ENCODE measurements at regions not wholly inside any gene's neighbourhood (a gene's known extent, or its start where the extent isn't known, plus 50 kb on each side); places are given as distances from the start of the nearest gene placed in this dataset.

DNA sequence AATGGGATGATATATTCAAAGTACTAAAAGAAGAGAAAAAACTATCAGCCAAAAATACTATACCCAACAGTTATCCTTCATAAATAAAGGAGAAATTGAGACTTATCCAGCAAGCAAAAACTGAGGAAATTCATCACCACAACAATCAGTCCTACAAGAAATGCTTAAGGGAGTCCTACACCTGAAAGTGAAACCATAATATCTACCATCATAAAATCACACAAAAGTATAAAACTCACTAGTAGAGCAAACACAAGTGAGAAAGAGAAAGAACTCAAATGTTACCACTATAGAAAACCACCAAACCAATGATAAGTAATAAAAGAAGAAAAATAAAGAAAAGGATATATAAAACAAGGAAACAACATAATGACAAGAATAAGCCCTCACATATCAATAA lies 103.6 kb upstream of the NEO1 start:
- H4K20me1 ChIP-seq (ENCODE audit: insufficient read depth, low read length) = no peaks in the 10 kb centered on the region
- no peaks in the 10 kb centered on the region for H3F3A ChIP-seq (ENCODE audit: insufficient read depth, low read length)
- H2AFZ ChIP-seq (ENCODE audit: low read length) = no peak overlapping the region
- H3K4me1 ChIP-seq (ENCODE audit: insufficient read depth, low read length, severe bottlenecking) = no peaks in the 10 kb centered on the region
- no peak overlapping the region for H3K4me2 ChIP-seq (ENCODE audit: low read length)
- no peak overlapping the region for H3K9ac ChIP-seq (ENCODE audit: low read length)
- no peak overlapping the region for H3K27ac ChIP-seq (ENCODE audit: low read depth, low read length, poor library complexity, severe bottlenecking)
- H3K27me3 ChIP-seq (ENCODE audit: insufficient read depth, low read length) = no peaks in the 10 kb centered on the region
- H3K36me3 ChIP-seq (ENCODE audit: insufficient read depth, low read length) = no peaks in the 10 kb centered on the region
- H3K79me2 ChIP-seq (ENCODE audit: insufficient read depth, low read length) = no peaks in the 10 kb centered on the region
- no peaks in the 10 kb centered on the region for H3K9me3 ChIP-seq (ENCODE audit: low read length)
- no peaks in the 10 kb centered on the region for H3K9me2 ChIP-seq (ENCODE audit: low read depth, low read length)
- H3K4me3 ChIP-seq (ENCODE audit: low read depth, low read length, poor library complexity, severe bottlenecking) = no peak overlapping the region
- TF ChIP-seq, protein P1, sequence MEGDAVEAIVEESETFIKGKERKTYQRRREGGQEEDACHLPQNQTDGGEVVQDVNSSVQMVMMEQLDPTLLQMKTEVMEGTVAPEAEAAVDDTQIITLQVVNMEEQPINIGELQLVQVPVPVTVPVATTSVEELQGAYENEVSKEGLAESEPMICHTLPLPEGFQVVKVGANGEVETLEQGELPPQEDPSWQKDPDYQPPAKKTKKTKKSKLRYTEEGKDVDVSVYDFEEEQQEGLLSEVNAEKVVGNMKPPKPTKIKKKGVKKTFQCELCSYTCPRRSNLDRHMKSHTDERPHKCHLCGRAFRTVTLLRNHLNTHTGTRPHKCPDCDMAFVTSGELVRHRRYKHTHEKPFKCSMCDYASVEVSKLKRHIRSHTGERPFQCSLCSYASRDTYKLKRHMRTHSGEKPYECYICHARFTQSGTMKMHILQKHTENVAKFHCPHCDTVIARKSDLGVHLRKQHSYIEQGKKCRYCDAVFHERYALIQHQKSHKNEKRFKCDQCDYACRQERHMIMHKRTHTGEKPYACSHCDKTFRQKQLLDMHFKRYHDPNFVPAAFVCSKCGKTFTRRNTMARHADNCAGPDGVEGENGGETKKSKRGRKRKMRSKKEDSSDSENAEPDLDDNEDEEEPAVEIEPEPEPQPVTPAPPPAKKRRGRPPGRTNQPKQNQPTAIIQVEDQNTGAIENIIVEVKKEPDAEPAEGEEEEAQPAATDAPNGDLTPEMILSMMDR (IDR thresholded peaks at IDR 0.05; ENCODE audit: low read length) = no peak
- no peak for TF ChIP-seq EZH2 (IDR thresholded peaks at IDR 0.05; ENCODE audit: borderline replicate concordance, low read length)

DNA sequence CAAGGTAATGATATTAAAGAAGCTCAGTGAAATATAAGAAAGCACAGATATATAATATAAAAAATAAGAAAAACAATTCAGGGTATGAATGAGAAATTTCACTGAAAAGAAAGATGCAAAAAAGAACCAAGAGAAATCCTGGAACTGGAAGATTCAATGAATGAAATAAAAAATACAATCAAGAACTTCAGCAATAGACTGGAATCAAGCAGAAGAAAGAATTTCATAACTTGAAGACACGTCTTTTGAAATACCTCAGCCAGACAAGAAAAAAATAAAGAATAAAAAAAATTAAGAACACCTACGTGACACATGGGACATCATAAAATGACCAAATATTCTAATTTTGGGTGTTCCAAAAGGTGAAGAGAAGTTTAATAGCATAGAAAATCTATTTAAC lies 104.6 kb upstream of the NEO1 start:
- Histone ChIP-seq H3K9me2 (ENCODE audit: low read depth, low read length) (no peaks in the 10 kb centered on the region), H3K9me3 (ENCODE audit: low read length) (no peaks in the 10 kb centered on the region), H3K4me1 (ENCODE audit: insufficient read depth, low read length, severe bottlenecking) (no peaks in the 10 kb centered on the region), H3F3A (ENCODE audit: insufficient read depth, low read length) (no peaks in the 10 kb centered on the region), H3K27me3 (ENCODE audit: insufficient read depth, low read length) (no peaks in the 10 kb centered on the region), H3K79me2 (ENCODE audit: insufficient read depth, low read length) (no peaks in the 10 kb centered on the region), H4K20me1 (ENCODE audit: insufficient read depth, low read length) (no peaks in the 10 kb centered on the region), H3K4me2 (ENCODE audit: low read length) (no peak overlapping the region), H3K9ac (ENCODE audit: low read length) (no peak overlapping the region), H2AFZ (ENCODE audit: low read length) (no peak overlapping the region), H3K36me3 (ENCODE audit: insufficient read depth, low read length) (no peaks in the 10 kb centered on the region), H3K4me3 (ENCODE audit: low read depth, low read length, poor library complexity, severe bottlenecking) (no peak overlapping the region), H3K27ac (ENCODE audit: low read depth, low read length, poor library complexity, severe bottlenecking) (no peak overlapping the region)
- TF ChIP-seq, protein P1 (IDR thresholded peaks at IDR 0.05; ENCODE audit: low read length) = no peak
- TF ChIP-seq EZH2 (IDR thresholded peaks at IDR 0.05; ENCODE audit: borderline replicate concordance, low read length) = no peak

DNA sequence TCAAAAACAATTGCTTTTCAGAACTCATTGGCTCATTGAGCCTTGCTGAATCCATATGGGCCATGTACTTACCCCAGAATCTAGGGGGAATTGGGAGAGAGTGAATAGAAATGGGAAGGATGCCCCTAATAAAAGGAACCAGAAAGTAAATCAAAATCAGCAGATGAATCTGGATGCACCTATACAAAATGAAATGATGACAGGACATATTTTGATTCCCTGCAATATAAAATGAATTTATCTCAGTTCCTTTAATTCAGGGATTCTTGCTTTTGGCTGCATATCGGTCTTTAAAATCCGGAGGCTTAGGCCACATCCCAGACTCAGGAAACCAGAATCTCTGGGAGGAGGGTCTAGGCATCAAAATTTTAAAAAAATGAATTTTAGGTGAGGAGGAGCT lies 107.7 kb upstream of the NEO1 start:
- H3K4me1 ChIP-seq (ENCODE audit: insufficient read depth, low read length, severe bottlenecking) = no peaks in the 10 kb centered on the region
- no peak overlapping the region for H3K9ac ChIP-seq (ENCODE audit: low read length)
- H3K9me3 ChIP-seq (ENCODE audit: low read length) = no peaks in the 10 kb centered on the region
- H3K79me2 ChIP-seq (ENCODE audit: insufficient read depth, low read length) = no peaks in the 10 kb centered on the region
- H3K36me3 ChIP-seq (ENCODE audit: insufficient read depth, low read length) = no peaks in the 10 kb centered on the region
- no peaks in the 10 kb centered on the region for H3F3A ChIP-seq (ENCODE audit: insufficient read depth, low read length)
- no peak overlapping the region for H3K4me3 ChIP-seq (ENCODE audit: low read depth, low read length, poor library complexity, severe bottlenecking)
- TF ChIP-seq EZH2 (IDR thresholded peaks at IDR 0.05; ENCODE audit: borderline replicate concordance, low read length) = no peak
- TF ChIP-seq, protein P1 (IDR thresholded peaks at IDR 0.05; ENCODE audit: low read length) = no peak
- no peak overlapping the region for H3K4me2 ChIP-seq (ENCODE audit: low read length)
- no peak overlapping the region for H3K27ac ChIP-seq (ENCODE audit: low read depth, low read length, poor library complexity, severe bottlenecking)
- H3K27me3 ChIP-seq (ENCODE audit: insufficient read depth, low read length) = no peaks in the 10 kb centered on the region
- H3K9me2 ChIP-seq (ENCODE audit: low read depth, low read length) = no peaks in the 10 kb centered on the region
- no peak overlapping the region for H2AFZ ChIP-seq (ENCODE audit: low read length)
- no peaks in the 10 kb centered on the region for H4K20me1 ChIP-seq (ENCODE audit: insufficient read depth, low read length)

All from OCI-LY1 (cell line).